Esophagus muscularis mucosa (tissue), 4 donors: ENCODE measurements at regions not wholly inside any gene's neighbourhood (a gene's known extent, or its start where the extent isn't known, plus 50 kb on each side); places are given as distances from the start of the nearest gene placed in this dataset.
A peak's percentile ranks its signal among the peaks of the same experiment; 100 is the strongest.

Source experiments
- DNase-seq: peaks from one replicate; pipeline ENCODE4 v3.0.0-alpha.2; 2017; ENCODE audit errors: extremely low spot score
- H3K27ac ChIP-seq, 4 donors: fragments of 200-600 bp; sonication (generic); replicated peaks in 1 of 4; 1 replicate in 3 of 4; 2 replicates in 1 of 4; pipeline ENCODE4 v1.5.1; 2016 to 2019; ENCODE audit warnings: mild to moderate bottlenecking in 1 of 4
- H3K27me3 ChIP-seq, 4 donors: fragments of 200-600 bp; sonication (generic); one replicate each; pipeline versions ENCODE4 v1.5.1 to v1.6.0; 2016 to 2019
- H3K36me3 ChIP-seq, 4 donors: fragments of 200-600 bp; sonication (generic); one replicate each; pipeline ENCODE4 v1.5.1; 2016 to 2019
- H3K4me1 ChIP-seq, 4 donors: fragments of 200-600 bp; sonication (generic); one replicate each; pipeline ENCODE4 v1.5.1; 2016 to 2019
- H3K4me3 ChIP-seq, 4 donors: fragments of 200-600 bp; sonication (generic); 1 replicate in 2 of 4; 2 replicates in 2 of 4; pipeline ENCODE4 v1.5.1; 2016 to 2019; ENCODE audit warnings: mild to moderate bottlenecking in 4 of 4, moderate library complexity in 1 of 4
- H3K9me3 ChIP-seq, 4 donors: fragments of 200-600 bp; sonication (generic); 1 replicate in 3 of 4; 2 replicates in 1 of 4; pipeline ENCODE4 v1.5.1; 2016 to 2019
- CTCF ChIP-seq, 3 experiments: fragments of 200-600 bp in 2 of 3; fragments of 450-650 bp in 1 of 3; sonication (generic) in 2 of 3; IDR thresholded peaks; one replicate each; pipeline ENCODE4 v1.5.1; 2017 to 2019; ENCODE audit warnings: antibody characterized with exemption in 3 of 3, mild to moderate bottlenecking in 2 of 3, moderate library complexity in 1 of 3
- EP300 ChIP-seq: sonication (generic); formaldehyde crosslinking; IDR thresholded peaks from one replicate; pipeline ENCODE4 v1.6.1; 2017; ENCODE audit warnings: antibody characterized with exemption
- POLR2A ChIP-seq: fragments of 450-650 bp; IDR thresholded peaks from one replicate; pipeline ENCODE4 v1.6.1; 2017; ENCODE audit warnings: antibody characterized with exemption, moderate library complexity, mild to moderate bottlenecking, low read depth
- POLR2AphosphoS5 ChIP-seq, 2 donors: sonication (generic); formaldehyde crosslinking; IDR thresholded peaks; one replicate each; pipeline ENCODE4 v1.6.1; 2017; ENCODE audit warnings: antibody characterized with exemption in 2 of 2
- WGBS: methylation state at CpG from one replicate; pipeline ENCODE4 v1.1.5; 2018; 5-methylcytosine and 5-hydroxymethylcytosine counted together
- intact Hi-C: fragments of 100-400 bp; cut with DNase I; formaldehyde crosslinking; loops from one replicate; pipeline ENCODE4 v1.15.1; 2023

GRCh38 chr7:142314281-142314680 is 56.4 kb upstream of the PRSS58 start:
- peak; percentile 89 for DNase-seq
- Histone ChIP-seq H3K27me3 (no peaks in the 10 kb centered on the region), H3K4me3 (no peak overlapping the region), H3K36me3 (no peaks in the 10 kb centered on the region), H3K9me3 (no peaks in the 10 kb centered on the region), H3K27ac (no peak overlapping the region), H3K4me1 (no peaks in the 10 kb centered on the region)
- intact Hi-C loops, result no loop called here
- no peak for TF ChIP-seq POLR2A
- no peak for TF ChIP-seq POLR2AphosphoS5 (IDR thresholded peaks at IDR 0.05)
- no peak for TF ChIP-seq CTCF (IDR thresholded peaks at IDR 0.05)
- TF ChIP-seq EP300, result no peak

- Histone ChIP-seq H3K4me1 (no peaks in the 10 kb centered on the region), H3K27me3 (peaks cover 0 to 3% (median 0%) of the 10 kb centered on the region in 4 donors), H3K9me3 (no peaks in the 10 kb centered on the region), H3K4me3 (no peak overlapping the region), H3K27ac (no peak overlapping the region), H3K36me3 (no peaks in the 10 kb centered on the region)
- DNase-seq, result peak; percentile 47
- 66% methylated on average over 11 of the region's 11 CpGs for WGBS
- TF ChIP-seq EP300, result no peak
- TF ChIP-seq CTCF (IDR thresholded peaks at IDR 0.05), result no peak
- TF ChIP-seq POLR2AphosphoS5 (IDR thresholded peaks at IDR 0.05), result no peak
- no peak for TF ChIP-seq POLR2A
- intact Hi-C loops, result no loop called here
Observed at GRCh38 chr7:142313528-142313927, 55.7 kb upstream of the PRSS58 start.

GRCh38 chr7:142311876-142312275 is 54.0 kb upstream of the PRSS58 start:
- H3K9me3 ChIP-seq, result no peaks in the 10 kb centered on the region
- H3K4me3 ChIP-seq, result no peak overlapping the region
- WGBS, result 62% methylated on average over 2 of the region's 3 CpGs
- H3K27ac ChIP-seq, result no peak overlapping the region
- intact Hi-C loops, result no loop called here
- peaks cover 0 to 10% (median 0%) of the 10 kb centered on the region in 4 donors for H3K27me3 ChIP-seq
- H3K36me3 ChIP-seq, result no peaks in the 10 kb centered on the region
- DNase-seq, result peak; percentile 34
- TF ChIP-seq POLR2AphosphoS5 (IDR thresholded peaks at IDR 0.05) (no peak), EP300 (no peak), POLR2A (no peak), CTCF (IDR thresholded peaks at IDR 0.05) (no peak)
- H3K4me1 ChIP-seq, result no peaks in the 10 kb centered on the region

GRCh38 chr7:142308918-142309317 is 51.1 kb upstream of the PRSS58 start:
- H3K9me3 ChIP-seq, result no peaks in the 10 kb centered on the region
- no peak overlapping the region for H3K4me3 ChIP-seq
- WGBS, result 83% methylated on average over 3 of the region's 3 CpGs
- peaks cover 0 to 10% (median 0%) of the 10 kb centered on the region in 4 donors for H3K27me3 ChIP-seq
- H3K4me1 ChIP-seq, result no peaks in the 10 kb centered on the region
- no peak overlapping the region for H3K27ac ChIP-seq
- peak; percentile 19 for DNase-seq
- TF ChIP-seq CTCF (IDR thresholded peaks at IDR 0.05), result no peak
- no peak for TF ChIP-seq POLR2A
- TF ChIP-seq EP300, result no peak
- no peak for TF ChIP-seq POLR2AphosphoS5 (IDR thresholded peaks at IDR 0.05)
- intact Hi-C loops, result no loop called here
- H3K36me3 ChIP-seq, result no peaks in the 10 kb centered on the region

- TF ChIP-seq POLR2A (no peak), CTCF (IDR thresholded peaks at IDR 0.05) (no peak), POLR2AphosphoS5 (IDR thresholded peaks at IDR 0.05) (no peak), EP300 (no peak)
- no peak overlapping the region for H3K27ac ChIP-seq
Observed at GRCh38 chr7:142308326-142308725, 50.5 kb upstream of the PRSS58 start.

More at GRCh38 chr7:142308326-142308725, 50.5 kb upstream of the PRSS58 start:
- WGBS, result 100% methylated on average over 1 of the region's 4 CpGs
- DNase-seq, result peak; percentile 81
- no peaks in the 10 kb centered on the region for H3K4me1 ChIP-seq
- peaks cover 0 to 10% (median 0%) of the 10 kb centered on the region in 4 donors for H3K27me3 ChIP-seq
- intact Hi-C loops, result no loop called here
- no peaks in the 10 kb centered on the region for H3K9me3 ChIP-seq
- H3K36me3 ChIP-seq, result no peaks in the 10 kb centered on the region
- H3K4me3 ChIP-seq, result no peak overlapping the region
